Left cardiac atrium (tissue), 4 donors: ENCODE measurements at regions not wholly inside any gene's neighbourhood (a gene's known extent, or its start where the extent isn't known, plus 50 kb on each side); places are given as distances from the start of the nearest gene placed in this dataset.
"Not testable (repeated sequence)": the region's sequence is repeated elsewhere in the genome, so short reads cannot be mapped to it uniquely, and the experiment has no call there.

Source experiments
- ATAC-seq, 2 donors: fragments of 200-7000 bp; cut with Tn5 transposase; one replicate each; pipeline ENCODE4 v1.9.1; 2020; ENCODE audit warnings: mild to moderate bottlenecking in 2 of 2, moderate library complexity in 2 of 2
- DNase-seq: peaks from one replicate; pipeline ENCODE4 v3.0.0-alpha.2; 2020
- intact Hi-C, 2 donors: fragments of 100-400 bp; cut with DNase I; formaldehyde crosslinking; loops; one replicate each; pipeline versions ENCODE4 v1.14.1 to v1.15.1; 2022 to 2023
- donor health status: DM: no; HTN: yes; CAD: no.
- donor health status: DM: no; HTN: yes; CAD: no; lungs with severe emphysema.
- donor health status: DM: yes; HTN: yes; CAD: no.
- donor health status: Dilated cardiomyopathy.

DNA sequence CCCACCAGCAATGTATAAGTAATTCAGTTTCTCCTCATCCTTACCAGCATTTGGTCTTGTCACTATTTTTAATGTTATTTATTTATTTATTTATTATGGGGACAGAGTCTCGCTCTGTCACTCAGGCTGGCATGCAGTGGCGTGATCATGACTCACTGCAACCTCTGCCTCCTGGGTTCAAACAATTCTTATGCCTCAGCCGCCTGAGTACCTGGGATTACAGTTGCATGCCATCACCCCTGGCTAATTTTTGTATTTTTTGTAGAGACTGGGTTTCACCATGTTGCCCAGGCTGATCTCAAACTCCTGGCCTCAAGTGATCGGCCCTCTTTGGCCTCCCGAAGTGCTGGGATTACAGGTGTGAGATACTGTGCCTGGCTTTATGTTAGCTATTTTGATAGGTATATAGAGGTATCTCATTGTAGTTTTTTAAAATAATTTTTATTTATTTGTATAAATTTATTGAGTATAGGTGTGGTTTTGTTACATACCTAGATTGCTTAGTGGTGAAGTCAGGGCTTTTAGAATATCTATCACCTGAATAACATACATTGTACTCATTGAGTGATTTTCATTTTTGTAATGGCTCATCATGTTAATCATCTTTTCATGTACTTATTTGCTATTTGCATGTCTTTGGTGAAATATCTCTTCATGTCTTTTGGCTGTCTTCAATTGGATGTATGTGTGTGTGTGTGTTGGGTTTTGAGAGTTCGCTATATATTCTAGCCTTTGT, 53.3 kb downstream of the TANC2 start:
- intact Hi-C loops = no loop called here
- ATAC-seq (no peak), DNase-seq (no peak)

DNA sequence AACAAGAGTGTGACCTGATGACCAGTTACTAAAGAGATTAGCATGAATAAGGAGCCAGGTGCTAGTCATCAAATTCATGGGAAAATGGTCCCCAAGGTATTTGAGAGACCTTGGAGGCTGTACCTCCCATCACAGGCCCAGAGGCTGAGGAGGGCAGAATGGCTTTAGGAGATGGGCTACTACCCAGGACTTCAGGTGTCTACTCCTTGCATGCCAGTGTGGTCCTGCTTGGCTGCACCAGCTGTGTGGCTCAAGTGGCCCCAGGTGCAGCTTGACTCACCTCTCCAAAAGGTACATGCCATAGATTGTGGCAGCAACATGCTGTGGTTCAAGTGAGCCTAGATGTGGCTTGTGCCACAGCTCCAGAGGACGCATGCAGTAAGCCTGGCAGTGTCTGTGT, 56.5 kb downstream of the TANC2 start:
- no peak for ATAC-seq
- intact Hi-C loops = no loop called here
- DNase-seq = no peak

DNA sequence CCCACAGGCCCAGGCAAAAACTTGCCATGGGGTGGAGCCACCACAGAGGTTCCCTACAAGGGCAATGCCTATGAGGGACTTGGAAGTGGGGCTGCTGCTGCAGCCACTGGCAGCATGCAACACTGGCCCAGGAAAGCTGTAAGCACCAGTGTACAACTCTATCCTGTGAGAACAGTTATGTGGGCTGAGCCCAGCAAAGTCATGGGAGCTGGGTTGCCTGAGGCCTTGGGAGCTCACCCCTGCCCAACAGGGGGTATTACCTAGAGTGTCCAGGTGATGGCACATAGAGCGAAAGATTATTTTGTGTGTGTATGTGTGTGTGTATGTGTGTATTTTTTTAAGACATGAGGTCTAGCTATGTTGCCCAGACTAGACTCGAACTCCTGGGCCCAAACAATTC, 57.0 kb downstream of the TANC2 start:
- ATAC-seq (no peak), DNase-seq (no peak)
- intact Hi-C loops = no loop called here

DNA sequence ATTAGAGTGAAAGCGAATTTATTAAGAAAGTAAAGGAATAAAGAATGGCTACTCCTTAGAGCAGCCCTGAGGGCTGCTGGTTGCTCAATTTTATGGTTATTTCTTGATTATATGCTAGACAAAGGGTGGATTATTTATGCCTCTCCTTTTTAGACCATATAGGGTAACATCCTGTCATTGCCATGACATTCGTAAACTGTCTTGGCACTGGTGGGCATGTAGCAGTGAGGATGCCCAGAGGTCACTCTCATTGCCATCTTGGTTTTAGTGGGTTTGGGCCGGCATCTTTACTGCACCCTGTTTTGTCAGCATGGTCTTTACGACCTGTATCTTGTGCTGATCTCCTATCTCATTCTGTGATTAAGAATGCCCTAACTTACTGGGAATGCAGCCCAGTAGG, 58.2 kb downstream of the TANC2 start:
- intact Hi-C loops = no loop called here
- DNase-seq = no peak
- no peak for ATAC-seq

DNA sequence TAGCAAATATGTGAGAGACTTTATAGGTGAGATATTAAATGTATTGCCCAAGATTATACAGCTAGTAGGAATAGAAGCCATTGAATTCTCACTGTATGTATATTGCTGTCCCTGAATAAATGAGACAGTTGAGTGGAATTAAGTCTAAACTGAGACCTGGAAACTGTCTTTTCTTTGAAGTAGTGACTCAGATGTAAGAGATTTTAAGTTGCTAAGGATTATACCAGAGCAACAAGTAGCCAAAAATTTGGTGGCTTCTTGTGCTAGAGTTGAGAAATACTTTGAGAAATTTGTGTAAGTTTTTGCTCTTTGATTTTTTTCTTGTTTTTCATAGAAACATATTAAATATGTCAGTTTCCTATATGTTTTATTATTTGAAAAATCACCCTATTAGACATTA, 58.7 kb downstream of the TANC2 start:
- ATAC-seq = no peak
- no peak for DNase-seq
- intact Hi-C loops = no loop called here

DNA sequence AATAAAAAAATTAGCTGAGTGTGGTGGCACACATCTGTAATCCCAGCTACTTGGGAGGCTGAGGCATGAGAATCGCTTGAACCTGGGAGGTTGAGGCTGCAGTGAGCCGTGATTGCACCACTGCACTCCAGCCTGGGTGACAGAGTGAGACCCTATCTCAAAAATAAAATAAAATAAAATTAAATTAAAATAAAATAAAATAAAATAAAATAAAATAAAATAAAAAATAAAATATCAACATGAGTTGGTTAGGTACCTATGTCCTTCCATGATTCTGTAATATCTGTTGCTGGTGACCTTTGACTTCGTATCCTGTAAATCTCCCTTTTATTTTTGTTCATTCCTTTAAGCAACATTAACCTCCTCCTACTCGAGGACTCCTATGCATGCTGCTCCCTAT, 59.6 kb downstream of the TANC2 start:
- intact Hi-C loops, DNase-seq, ATAC-seq: not testable (repeated sequence)

DNA sequence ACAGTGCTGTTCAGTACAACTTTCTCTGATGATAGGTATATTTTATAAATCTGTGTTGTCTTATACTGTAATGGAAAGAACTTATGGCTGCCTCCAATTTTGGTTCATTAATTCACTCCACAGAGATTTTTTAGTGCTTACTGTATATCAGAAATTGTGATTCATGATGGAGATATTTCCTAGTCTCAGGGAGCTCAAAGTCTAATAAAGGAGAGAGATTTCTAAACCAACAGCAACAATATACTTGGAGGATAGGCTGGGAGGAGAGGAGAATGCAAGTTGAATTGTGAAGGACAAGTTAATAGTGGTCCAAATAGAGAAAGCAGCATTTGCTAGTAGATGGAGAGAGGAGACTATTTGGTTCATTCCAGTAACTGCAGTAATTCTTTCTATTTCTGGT, 63.5 kb downstream of the TANC2 start:
- intact Hi-C loops = no loop called here
- DNase-seq (no peak), ATAC-seq (no peak)

DNA sequence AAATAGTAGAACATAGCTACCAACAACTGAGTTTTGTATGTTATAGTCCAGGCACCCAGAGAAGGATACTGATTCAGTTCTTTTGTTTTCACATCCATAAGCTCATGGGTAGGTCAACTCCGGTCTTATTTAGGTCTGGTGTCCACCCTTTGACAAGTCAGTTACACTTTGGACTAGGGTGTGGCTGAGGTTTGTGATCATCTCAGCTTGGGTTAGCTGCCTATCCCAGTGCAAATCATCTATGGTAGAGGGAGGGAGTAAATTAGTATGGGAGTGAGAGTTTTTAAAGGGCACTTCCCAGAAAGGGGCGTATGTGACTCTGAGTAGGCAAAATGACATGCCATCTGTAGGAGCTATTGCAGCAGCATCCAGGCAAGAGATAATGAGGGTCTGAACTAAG, 66.1 kb downstream of the TANC2 start:
- intact Hi-C loops = no loop called here
- no peak for ATAC-seq
- no peak for DNase-seq

DNA sequence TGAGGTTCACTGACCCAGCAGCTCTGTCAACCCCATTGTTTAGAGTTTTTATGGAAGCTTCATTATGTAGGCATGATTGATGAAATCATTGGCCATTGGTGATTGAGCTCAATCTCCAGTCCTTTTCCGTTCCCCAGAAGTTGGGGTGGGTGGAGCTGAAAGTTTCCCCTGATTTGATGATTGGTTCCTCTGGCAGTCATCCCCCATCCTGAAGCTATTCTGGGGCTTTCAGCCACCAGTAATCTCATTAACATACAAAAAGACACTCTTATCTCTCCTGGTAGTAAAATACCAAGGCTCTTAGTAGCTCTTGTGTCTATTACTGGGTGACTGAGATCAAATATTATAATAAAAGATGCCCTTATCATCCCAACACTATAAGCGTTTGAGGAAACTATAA, 67.1 kb downstream of the TANC2 start:
- ATAC-seq (no peak), DNase-seq (no peak)
- intact Hi-C loops = no loop called here

DNA sequence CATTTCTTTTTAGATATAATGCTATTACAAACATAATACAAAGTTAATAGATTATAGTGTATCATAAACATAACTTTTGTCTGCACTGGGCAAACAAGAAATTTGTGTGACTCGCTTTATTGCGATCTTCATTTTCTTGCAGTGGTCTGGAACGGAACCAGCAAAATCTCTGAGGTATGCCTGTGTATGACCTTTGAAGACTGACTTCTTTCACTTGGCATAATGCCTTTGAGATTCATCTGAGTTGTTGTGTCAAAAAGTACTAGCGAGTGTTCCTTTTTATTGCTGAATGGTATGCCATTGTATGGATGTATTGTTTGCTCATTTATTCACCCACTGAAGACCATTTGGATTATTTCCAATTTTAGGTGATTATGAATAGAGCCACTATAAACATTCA, 69.2 kb downstream of the TANC2 start:
- DNase-seq = no peak
- ATAC-seq = no peak
- intact Hi-C loops = no loop called here

DNA sequence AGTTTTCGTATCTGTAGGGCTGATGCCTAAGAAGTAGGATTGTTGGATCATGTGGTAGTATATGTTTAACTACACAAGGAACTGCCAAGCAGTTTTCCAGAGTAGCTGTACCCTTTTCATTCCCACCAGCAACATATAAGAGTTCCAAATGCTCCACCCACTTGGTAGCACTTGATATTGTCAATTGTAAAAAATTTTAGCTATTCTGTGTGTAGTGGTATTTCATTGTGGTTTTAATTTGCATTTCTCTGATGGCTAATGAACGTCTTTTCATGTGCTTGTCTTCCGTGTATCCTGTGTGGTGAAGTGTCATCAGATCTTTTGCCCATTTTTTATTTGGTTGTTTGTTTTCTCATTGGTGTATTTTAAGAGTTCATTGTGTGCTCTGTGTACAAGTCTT, 69.7 kb downstream of the TANC2 start:
- ATAC-seq (no peak), DNase-seq (no peak)
- intact Hi-C loops = no loop called here

DNA sequence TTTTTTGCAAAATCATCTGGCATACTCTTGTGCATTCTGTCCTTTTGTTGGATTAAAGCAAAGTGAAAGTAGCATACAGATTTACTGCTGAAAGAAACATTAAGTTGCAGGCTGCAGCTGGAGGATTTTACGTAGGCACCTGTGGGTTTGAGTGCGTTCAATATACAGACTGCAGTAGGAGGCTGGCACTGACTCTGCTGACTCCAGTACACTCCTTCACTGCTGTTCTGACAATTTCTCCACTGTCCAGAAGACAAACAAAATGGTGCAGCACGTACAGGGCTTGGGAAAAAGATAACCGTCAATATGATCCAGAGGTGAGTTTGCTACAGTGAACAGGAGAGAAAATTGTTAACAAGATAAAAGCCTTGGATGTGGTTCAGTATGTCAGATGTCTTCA, 73.3 kb downstream of the TANC2 start:
- ATAC-seq (peak in 1 of 2 donors; percentile 49), DNase-seq (no peak)
- intact Hi-C loops = no loop called here

DNA sequence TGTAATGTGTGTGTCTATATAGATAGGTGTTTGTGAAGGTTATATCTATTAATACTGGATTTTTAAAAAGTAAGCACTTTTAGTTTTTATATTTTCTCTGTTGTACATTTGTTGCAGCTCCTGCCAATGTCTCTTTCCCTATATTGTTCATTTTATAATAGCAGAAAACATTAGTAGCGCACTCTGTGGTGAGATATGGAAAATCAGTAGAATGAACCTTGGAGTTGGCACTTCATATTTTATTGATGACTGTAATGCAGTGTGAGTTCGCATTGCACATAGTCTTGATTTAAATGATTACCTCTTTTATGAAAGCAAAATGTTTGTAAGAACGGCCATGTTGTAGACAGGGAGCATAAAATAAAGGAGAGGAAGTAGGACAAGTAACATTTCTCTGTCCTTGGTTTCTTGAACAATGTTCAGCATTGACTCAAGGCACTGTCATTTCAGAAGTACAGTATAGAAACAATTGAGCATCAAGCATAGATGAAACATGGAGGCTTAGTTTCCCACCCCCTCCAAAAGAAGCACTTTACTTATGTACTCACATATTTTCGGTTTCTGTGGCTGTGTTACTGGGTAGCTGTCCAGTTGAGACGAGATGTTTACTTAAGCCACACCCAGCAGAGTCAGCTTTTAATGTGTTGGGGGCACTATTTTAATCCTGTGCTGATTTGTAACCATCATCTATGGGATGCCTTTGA, 74.0 kb downstream of the TANC2 start:
- ATAC-seq (peak in 1 of 2 donors; percentile 65), DNase-seq (no peak)
- intact Hi-C loops = no loop called here

DNA sequence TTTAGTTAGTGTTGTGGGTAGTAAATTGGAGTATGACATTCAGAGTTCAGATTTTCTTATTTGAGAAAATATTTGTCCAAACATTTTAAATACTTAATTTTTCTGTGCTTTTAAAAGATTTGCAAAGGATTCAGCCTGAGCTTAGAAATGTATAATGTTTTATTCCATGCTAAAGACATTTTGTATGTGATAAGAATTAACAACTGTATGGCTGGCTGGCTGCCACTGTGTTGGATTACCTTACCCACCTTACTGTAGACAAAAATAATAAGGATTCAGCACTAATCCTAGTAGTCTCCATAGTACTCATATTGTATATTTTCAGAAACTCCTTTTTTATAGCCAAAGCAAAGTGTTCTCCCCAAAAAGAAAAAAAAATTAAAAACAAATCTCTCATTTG, 74.8 kb downstream of the TANC2 start:
- intact Hi-C loops = no loop called here
- ATAC-seq (no peak), DNase-seq (no peak)

DNA sequence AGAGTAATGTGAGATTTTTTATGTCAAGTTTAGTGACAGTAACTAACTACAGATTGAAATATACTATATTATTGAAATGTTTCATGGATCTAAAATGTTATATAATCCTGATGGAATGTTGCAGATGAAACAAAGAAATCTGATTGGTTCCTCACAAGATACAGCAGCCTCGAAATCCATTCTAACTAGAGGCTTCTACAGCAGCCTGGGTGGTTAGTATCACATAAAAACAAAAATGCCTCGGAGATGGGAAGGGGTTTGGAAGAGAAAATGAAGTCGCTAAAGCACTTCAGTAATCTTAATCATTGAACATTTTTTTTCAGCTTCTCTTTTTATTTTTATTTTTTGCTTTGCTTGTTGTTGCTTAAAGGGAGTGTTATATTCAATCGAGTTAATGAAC, 75.2 kb downstream of the TANC2 start:
- intact Hi-C loops = no loop called here
- ATAC-seq (no peak), DNase-seq (no peak)

DNA sequence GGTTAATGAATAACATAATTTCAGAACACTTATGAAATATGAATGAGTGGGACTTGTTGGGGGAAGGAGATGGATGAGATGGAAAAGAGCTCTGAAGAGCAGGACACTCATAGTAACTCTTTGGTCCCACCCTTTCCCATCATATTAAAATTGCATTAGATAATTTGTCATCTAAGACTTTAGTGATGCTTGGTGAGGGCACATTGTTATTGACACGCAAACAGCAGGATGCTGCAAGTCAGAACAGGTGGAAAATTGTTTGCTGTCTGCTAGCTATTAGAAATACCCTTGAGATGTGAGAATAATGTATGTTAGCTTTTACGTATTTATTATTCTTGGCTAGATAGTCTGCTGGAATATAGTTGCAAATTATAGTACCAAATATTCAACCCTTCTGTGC, 75.7 kb downstream of the TANC2 start:
- DNase-seq (no peak), ATAC-seq (no peak)
- intact Hi-C loops = no loop called here

DNA sequence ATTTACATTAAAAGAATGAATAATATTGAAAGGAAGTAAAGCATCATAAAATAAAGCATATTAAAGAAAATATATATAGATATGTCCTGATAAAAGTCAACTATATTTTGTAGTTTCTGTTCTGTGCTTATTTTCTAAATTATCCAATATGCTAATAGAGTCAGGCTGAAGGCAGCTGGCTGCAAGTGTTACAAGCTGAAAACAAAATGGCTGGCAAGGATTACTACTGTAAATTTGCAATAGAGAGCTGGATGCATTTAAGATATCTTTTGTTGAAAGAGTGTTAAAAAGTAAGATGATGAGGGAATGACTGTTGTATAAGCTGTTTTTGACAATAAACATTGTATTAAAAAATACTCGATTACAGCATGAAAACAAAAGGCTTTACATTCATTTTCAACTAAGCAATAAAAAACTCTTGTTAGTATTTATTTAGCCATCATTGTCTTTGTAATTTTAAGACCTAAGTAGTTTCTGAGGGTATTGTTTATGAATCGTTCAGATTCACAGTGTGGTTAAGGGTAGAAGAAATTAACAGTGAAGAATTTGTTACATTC, 76.3 kb downstream of the TANC2 start:
- DNase-seq (no peak), ATAC-seq (no peak)
- intact Hi-C loops = no loop called here

DNA sequence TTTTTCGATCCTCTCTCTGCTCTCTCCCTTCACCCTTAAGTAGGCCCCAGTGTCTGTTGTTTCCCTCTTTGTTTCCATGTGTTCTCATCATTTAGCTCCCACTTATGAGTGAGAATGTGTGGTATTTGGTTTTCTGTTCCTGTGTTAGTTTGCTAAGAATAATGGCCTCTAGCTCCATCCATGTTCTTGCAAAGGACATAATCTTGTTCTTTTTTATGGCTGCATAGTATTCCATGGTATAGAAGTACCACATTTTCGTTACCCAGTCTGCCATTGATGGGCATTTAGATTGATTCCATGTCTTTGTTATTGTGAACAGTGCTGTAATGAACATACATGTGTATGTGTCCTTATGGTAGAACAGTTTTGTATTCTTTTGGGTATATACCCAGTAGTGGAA, 91.5 kb downstream of the TANC2 start:
- intact Hi-C loops, DNase-seq, ATAC-seq: not testable (repeated sequence)

DNA sequence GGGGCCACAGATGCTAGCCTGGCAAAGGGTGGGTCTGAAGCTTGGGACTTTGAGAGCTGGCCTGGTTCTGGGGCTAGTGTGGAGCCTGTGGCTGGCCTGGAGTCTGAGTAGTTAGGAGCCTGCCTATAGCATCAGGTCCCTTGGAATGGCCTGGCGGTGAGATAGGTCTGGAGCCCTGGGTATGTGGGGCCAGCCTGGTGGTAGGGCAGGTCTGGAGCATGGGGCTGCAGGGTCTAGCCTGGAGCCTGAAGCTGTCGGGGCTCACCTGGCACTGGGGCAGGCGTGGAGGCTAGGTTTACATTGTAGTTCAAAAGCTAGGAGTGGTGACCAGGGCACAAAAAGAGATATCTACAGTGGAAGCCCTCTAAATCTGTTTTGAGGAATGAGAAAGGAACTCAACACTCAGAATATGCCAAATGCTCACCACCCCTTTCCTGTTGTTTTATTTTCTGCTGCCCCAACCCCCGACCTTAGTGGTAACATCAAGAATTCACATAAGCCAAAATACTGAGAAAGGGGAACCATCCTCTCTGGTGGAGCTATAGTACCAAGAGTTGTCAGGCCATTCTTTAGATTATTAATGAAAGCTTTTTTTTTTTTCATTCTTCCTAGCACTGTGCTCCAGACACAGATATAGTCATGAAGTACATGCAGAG, 100.3 kb downstream of the TANC2 start:
- intact Hi-C loops = no loop called here
- DNase-seq = no peak
- ATAC-seq = no peak

DNA sequence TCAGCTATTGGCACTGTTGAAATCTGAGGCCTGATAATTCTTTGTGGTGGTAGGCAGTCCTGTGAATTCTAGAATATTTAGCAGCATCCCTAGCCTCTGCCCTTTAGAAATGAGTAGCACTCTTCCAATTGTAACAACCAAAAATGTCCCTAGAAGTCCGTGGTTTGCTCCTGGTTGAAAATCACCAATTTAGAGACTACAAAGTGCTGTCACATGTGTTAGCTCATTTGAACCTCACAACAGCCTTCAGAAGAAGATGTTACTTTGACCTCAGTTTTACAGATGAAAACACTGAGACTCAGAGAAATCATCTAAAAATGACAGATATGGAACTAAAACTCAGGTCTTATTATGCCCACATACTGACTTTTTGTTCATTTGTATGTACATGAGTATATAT, 103.2 kb downstream of the TANC2 start:
- intact Hi-C loops = no loop called here
- ATAC-seq = no peak
- no peak for DNase-seq
